Activated naive CD4-positive, alpha-beta T cell treated with anti-CD3 and anti-CD28 coated beads, Interleukin-2, amount 50 U/mL, for 16 hours (primary cell): ENCODE measurements at regions not wholly inside any gene's neighbourhood (a gene's known extent, or its start where the extent isn't known, plus 50 kb on each side); places are given as distances from the start of the nearest gene placed in this dataset.
"Not testable (repeated sequence)": the region's sequence is repeated elsewhere in the genome, so short reads cannot be mapped to it uniquely, and the experiment has no call there.

ENCODE experiments used
- DNase-seq: peaks from one replicate; pipeline ENCODE4 v3.0.0-alpha.2; 2020

DNA sequence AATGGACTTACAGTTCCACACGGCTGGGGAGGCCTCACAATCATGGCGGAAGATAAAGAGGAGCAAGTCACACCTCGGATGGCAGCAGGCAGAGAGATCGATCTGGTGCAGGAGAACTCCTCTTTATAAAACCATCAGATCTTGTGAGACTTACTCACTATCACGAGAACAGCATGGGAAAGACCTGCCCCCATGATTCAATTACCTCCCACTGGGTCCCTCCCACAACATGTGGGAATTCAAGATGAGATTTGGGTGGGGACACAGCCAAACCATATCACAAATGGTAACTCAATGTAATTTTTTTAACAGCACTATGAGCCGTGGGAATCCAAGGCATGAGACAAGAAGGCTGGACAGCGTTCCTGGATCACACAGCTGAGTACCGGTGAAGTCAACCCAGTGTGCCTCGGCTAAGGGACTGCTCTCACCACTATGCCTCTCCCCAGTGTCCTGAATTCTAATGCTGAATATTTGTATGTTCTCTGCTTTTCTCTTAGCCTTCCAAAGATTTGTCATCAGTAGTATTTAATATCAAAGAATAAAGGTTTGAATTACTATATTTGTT, 84.3 kb downstream of the IRS2 start:
- DNase-seq, result not testable (repeated sequence)

DNA sequence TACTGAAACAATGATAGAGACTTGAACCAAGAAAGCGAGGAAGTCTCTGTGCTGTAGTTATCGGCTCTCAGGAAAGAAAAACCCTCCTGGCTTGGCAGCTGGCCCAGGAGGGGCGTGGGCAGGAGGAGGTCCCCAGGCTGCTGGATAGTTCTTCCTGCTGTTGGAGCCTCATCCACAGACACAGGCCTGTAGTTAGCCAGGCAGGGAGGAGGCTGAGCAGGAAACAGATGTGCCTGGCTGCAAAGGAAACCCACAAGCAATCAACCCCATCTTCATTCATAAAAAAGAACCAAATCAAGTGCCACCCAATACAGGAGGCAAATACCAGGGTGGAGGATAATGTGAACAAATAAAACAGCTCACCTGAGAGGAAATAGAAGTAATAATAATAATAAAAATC, 86.2 kb downstream of the IRS2 start:
- no peak for DNase-seq

DNA sequence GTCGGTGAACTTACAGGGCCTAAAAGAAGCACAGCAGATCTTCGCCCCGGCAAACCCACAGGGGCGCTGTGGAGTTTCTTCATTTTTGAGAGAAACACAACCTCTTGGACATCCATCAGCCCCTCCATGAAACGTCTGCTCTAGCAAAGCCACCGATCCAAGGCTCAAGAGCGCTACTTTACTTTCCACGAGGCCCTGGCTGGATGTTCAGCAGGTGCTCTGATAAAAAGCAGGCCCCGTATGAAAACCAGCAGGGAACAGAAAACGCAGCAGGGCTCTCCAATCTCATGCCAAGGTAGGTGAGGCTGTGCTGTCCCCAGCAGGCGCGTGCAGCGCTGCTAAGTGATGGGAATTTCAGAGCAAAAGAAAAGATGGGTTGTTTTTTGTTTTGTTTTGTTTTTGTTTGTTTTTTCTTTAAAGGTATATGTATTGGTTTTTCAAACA, 86.7 kb downstream of the IRS2 start:
- no peak for DNase-seq

DNA sequence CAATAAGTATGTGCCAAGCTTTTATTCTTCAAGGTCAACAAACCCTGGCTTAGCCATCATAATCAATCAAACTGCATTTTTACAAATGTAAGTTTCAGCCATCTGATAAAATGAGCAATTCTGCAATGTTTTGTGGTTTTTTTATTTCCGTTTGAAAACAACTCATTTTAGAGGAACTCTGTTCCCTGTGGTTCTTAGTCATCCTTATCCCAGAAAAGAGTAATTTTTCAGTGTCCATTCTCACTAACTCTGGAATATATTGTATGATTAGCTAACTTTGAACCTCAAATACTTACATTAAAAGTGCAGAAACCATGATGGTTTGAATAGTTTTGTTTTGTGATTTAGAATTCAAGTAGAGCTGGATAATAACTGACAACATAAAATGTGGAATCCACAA, 87.6 kb downstream of the IRS2 start:
- no peak for DNase-seq

DNA sequence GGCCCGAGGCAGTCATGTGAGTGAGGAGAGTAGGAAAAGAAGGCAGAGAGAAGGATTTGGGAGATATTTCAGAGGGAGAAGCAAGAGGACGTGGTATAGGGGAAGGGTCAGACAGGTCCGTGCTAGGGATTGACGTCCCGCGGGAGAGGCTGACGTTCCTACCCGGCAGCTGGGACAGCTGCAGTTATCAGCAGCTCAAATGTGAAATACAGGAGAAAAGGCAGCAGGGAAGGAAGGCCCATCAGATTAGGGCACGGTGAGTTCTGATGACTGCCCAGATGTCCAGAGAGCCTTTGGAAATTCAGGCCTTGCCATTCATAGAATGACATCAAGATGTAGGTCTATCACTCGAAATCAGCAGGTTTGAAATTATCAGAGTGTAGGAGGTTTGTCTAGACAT, 88.4 kb downstream of the IRS2 start:
- no peak for DNase-seq

DNA sequence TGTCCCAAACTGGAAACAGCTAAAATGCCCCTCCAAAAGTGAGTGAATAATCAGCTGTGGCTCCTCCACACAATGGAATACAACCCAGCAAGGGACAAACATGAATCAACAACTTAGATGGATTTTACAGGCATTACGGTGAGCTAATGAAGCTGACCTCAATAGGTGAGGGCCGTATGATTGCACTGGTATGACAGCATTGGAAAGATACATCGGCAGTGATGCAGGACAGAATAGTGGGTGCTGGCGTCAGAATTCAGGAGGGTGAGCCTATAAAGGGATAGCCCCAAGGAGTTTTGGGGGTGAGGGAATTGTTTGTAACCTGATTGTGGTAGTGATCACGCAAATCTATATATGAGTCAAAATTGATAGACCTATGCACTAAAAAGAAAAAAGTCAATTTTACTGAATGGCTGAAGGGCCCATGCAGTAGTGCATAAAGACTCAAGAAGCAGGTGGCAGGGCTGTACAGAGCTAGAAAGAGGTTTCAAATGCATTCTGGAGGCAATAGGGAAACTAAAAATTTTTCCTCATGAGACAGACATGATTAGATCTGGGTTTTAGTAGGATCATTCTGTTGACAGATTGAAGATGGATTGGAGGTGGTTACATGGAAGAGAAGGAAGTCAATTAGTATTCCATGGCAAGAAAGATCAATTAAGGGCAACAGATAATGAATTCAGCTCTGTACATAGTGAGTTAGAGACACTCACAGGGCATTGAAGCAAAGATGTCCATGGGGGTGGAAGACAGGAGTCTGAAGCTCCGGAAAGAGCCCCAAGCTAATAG, 90.8 kb downstream of the IRS2 start:
- no peak for DNase-seq

DNA sequence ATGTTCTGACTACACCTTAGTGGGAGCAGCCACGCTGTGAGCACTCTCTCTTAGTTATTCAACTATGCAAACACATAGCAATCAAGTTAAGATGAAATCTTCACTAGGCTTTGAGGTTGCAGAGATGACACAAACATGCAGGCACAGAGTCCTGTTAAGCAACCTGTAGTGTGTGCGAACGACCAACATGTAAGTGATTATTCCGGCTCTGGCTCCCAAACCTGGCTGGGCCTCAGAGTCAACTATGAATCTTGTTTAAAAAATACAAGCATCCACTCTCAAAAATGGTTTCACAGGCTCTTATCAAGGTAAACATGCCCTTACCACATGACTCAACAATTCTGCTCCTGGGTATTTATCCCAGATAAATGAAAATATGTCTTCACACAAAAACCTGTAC, 91.4 kb downstream of the IRS2 start:
- no peak for DNase-seq

DNA sequence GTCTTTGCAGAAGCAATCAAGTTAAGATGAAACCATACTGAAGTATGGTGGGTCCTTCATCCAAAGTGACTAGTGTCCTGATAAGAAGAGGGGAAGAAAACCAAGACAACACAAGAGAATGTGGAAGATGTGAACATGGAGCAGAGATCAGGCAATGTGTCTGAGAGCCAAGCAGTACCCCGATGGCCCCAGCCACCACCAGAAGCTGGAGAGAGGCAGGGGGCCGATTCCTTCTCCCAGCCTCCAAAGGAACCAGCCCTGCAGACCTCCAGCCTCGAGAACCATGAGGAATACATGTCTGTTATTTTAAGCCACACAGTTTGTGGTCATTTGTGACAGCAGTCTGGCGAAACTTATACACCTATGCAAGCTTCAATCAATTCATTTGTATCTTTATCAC, 93.2 kb downstream of the IRS2 start:
- no peak for DNase-seq

DNA sequence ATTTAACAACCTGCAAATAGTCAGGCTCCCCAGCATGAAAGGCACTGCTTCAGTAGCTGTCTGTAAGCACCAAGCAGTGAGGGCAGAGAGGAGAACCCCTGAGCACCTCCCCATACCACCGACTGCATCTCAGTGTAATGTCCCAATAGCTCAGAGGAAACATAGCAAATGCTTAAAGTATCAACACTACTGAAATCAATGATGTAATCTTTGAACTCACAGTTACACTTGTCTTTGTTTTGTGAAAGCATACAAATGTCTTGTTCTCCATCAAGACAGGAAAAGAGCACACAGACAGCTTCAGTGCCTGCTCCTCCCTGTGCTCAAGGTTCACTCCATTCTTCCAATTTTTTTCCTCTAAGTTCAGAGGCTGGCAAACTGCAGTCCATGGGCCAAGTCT, 94.7 kb downstream of the IRS2 start:
- no peak for DNase-seq

DNA sequence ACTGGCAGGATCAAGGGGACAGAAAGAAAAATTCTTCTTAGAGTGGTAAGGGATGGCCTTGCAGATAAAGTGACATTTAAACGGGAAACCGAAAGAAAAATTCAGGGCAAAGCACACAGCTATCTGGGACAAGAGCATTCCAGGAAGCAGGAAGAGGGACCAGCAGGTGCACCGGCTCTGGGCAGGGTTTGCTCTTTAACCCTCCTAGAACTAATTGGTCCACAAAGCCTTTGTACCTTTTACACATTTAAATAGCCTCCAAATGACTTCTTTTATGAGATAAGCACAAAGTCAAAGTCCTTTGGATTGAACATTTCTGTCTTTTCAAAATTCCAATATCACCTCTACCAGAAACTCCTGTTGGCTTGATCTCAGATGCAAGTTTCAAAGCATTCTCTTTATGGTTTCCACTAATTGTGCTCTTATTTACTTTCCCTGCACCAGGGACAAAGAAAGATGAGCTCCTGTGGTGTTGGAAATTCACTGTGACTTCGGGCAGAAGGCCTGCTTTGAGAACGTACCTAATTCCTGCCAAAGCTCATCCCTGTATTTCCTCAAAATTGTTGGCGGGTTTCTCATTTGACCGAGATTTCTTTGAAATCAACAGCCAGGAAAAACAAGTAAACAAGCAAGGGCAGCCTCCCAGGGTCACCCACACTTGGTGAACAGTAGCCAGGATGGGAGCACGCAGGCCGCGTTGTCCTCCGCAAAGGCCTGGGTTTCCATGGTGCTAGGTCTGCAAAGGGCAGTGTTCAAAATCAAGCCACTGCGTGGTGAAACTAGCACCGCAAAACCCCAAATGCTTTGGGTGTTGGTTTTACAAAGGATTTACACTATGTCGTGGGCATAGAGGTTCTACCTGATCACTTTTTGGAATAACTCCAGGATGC, 98.6 kb downstream of the IRS2 start:
- DNase-seq, result no peak

DNA sequence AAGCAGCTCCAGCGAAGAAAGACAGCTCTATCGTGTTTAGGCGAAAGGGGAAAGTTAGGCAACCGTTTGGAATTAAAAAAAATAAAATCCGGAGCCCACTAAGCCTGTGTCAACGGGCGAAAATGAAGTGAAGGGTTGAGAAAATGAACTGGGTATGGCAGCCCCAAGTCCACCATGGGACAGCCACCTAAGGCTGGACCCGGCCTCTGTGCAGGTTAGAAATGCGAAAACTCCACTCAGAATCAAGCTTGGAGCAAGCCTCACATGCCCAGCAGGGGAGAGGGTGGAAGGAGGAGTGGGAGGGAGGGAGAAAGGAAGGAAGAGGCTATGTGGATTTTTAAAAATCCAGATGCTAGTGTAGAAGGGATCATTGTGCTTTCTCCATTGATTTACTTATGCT, 101.2 kb downstream of the IRS2 start:
- no peak for DNase-seq

DNA sequence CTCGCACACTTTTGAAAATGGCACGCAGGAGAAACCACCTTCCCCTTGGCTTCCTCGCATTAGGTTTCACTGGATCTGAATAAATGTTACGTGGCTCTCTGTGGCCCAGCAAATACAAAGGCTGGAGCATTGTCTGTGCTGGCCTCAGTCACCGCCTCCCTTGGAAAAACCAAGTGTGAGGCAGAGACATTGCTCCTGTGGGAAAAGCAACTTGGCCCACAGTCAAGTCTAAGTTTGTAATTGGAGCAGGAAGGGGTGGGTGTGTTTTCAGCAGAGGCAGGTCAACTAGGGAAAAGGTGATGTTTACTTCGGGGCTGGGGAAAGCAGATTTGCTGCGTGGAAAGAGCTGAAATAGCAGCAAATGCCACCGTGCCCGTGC, 101.6 kb downstream of the IRS2 start:
- no peak for DNase-seq

DNA sequence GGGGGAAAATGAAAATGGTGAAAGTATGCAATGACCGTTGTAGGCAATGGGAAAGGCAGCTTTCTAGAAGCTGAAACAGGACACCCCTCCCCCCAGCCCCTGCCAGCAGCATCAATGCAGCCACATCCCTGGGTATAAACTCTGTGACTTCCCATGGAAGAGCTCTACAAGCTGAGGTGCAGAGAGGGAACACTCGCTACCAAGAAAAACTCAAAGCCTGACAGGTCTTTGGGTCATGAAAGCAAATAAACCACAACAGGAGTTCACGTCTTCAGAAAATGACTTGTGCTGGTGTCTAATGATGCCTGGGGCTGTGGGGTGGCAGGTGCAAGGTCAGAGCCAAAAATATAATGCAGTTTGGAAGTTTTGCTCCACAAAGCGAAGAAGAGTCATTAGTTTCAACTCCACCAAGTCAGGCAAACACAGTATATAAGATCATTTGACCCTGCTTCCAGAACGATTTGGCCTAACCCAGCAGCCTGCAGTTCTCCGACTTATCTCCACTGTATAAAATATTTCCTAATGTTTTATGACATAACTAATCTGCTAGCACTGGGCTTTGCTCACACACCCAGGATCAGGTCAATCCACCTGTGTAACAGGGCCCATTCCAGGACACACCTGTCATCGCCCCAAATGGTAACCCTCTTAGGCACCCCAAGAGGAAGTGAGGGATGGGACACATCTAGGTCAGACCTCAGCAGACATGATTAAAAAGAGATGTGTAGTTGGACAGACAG, 102.1 kb downstream of the IRS2 start:
- no peak for DNase-seq

DNA sequence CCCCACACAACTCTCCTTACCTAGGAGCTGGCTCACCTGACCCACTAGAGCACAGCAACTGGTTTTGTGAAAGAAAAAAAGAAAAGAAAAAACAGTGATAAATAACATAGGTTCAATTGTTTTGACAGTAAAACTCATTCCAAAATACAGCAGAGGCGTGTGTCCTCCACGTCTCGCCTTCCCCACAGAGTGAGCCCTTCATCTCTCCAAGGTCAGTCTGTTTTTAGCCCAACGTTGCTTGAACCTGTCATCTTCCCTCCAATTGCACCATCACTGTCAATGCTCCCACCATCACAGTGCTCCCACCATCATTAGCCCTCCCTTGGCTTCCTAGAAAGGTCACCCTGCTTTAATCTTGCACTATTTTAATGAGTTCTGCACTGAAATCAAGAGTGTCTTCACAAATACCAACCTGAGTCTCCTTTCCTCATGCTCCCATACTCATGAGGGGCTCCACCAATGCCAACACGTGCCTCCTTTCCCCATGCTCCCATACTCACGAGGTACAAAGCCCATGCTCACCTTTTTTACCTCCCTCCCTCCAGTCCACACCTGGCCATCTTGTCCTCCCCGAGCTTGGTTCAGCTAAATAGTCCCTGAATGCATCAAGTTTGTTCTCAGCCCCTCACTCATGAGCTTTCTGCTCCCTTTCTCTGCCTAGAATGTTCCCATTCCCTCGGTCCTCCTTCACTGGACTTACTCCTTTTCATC, 103.7 kb downstream of the IRS2 start:
- no peak for DNase-seq

DNA sequence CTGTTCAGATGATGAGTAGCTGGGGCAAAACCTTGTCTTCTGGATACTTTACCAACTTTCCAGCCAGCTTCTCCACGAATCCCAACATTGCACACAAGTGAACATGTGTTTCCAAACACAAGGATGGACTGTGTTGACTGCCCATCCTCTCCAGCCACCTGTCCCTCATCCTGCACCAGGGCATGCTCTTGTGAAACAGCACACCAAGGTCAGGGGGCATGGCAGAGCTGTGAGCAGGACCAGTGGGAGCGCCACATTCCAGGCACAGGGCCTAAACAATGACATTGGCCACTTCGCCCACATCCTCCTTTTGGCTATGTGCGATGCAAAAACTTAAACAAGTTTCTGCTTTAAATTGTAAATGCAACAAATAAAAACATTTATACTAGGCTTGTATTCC, 105.5 kb downstream of the IRS2 start:
- DNase-seq, result no peak

DNA sequence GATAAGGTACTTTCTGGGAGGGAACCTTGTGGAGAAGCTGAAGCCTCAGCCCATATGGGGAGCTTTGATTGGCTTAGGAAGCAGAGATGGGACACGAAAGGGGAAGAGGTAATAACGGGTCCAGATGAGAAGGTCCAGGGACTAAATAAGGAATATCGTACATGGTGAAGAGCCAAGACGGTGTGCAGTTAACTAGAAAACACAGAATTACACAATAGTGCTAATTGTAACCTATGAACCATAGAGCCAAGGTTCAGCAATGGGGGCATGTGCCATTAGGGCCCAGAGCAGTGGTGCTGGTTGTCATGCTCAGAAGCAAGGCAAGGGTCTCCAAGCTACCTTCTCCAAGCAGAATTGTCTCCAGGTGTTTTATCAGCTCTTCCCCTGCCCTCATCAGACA, 106.1 kb downstream of the IRS2 start:
- DNase-seq, result no peak

DNA sequence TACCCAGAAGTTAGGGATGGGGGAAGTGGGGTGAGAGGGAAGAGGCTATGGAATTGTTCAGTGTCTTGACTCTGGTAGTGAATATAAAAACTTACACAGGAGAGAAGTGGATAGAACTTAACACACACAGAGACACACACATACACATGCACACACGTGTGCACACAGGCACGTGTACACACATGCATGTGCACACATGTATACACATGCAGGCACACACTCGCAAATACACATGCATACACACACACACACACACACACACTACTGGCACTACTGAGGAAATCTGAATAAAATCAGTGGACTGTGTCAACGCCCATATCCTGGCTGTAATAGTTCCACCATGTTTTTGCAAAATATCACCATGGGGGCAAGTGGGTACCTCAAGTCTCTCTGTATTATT, 107.9 kb downstream of the IRS2 start:
- DNase-seq, result no peak

DNA sequence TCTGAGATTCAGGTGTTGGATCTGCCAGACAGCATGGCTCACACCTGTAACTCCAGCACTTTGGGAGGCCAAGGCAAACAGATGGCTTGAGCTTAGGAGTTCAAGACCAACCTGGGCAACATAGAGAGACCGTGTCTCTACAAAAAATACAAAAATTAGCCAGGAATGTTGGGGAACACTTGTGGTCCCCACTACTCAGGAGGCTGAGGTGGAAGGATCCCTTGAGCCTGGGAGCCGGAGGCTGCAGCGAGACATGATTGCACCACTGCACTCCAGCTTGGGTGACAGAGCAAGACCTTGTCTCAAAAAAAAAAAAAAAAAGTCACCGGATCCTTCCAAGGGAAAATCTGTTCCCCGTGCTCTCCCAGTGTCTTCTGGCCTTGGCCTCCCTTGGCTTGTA, 109.2 kb downstream of the IRS2 start:
- DNase-seq, result no peak

DNA sequence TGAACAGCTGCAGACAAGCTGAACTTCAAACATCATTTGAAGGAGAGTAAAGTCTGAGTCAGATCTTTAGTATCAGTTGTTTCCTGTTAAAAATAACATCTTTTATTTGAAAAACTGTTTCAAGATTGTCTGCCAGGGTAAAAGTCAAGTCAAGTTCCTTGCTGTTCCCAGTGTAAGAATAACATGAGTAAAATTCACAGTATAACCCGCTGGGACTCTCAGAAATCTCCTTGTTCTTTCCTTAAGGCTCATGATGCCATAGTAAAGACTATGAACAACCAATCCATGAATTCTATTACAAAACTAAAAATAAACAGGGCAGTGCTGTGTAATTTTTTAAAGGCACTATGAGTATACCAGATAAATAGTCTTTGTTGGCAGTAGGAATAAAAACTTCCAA, 112.9 kb downstream of the IRS2 start:
- DNase-seq, result no peak

DNA sequence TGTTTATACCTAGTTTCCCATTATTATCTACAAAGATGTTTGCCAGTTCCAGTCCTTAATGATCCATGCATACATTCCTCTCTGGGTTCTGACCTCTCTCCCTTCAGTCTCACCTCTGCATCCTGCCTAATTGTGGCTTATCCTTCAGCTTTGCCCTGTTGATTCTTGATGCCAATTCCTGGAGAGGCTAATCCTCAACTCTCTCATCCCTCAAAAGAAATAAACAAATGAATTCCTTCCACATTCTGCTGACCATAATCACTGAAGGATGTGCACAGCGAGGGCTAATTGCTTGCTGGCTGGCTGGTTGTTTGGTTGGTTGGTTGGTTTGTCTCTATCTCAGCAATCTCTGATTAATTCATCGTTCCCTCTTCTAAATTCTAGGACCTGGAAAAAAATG, 113.8 kb downstream of the IRS2 start:
- no peak for DNase-seq

DNA sequence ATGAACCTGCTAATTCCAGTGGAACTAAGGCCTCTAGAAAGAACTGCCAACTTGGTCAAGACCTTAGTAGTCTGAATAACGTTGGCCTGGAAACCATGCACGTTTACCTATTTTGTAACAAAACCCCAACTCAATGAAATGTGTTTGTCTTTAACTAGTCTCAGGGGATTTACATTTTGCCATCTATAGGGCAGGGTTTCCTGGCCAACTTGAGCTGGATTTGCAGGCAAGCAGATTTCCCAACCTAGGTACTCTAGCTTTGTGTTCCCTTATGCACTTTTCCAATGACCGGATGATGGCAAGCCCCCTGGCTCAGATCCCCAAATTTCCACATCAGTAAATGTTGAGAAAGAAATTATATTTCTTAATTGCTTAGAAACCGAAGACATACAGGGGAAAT, 114.5 kb downstream of the IRS2 start:
- DNase-seq, result no peak

DNA sequence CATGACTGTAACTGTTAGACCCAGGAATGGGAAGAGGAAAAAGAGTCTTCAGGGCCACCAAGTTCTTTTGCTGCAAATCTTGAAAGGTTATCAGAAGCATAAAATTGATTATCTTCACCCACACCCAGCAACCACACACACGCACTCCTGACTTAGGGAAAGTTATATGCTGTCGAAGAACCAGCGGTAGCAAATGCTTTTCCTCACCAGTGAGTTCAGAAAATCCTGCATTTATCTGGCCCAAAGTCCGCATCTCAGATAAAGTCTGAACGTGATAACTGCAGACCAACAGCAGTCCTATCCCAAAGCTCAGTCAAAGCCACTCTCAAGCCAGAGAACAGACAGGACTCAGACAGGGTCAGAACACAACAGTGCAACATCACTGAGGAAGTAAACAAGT, 115.6 kb downstream of the IRS2 start:
- DNase-seq, result no peak

DNA sequence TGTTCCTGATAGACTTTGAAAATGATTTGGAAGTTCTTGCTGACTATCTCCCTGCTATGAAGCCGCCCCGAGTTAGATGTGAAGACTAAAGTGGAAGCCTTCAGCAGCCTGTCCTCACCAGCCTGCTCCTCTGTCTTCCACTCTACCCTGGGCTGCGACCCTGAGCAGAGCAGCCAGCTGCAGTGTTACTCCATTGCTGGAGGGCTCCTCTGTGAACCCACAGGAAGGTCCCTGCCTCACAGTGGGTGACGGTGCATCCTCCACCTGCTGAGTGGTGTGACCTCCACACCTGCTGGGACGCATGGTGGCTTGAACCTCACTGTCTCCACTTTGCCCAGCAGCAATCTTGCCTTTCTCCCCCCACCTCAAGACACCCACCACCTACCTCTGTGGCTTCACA, 116.4 kb downstream of the IRS2 start:
- no peak for DNase-seq
